Karpas-422 (cell line): ENCODE measurements at regions not wholly inside any gene's neighbourhood (a gene's known extent, or its start where the extent isn't known, plus 50 kb on each side); places are given as distances from the start of the nearest gene placed in this dataset.

Experiments
- DNase-seq: peaks from one replicate; pipeline ENCODE4 v3.0.0-alpha.2; 2015
- H2AFZ ChIP-seq: fragments of 200-600 bp; sonication (generic); 2 replicates; pipeline ENCODE4 v1.6.1; 2014; ENCODE audit warnings: antibody characterized with exemption, low read length, mixed read lengths
- H3K27ac ChIP-seq: fragments of 200-600 bp; sonication (generic); 2 replicates; pipeline ENCODE4 v1.5.1; 2014; ENCODE audit warnings: mild to moderate bottlenecking, low read length, moderate library complexity
- H3K27me3 ChIP-seq: fragments of 200-600 bp; sonication (generic); 2 replicates; pipeline ENCODE4 v1.6.1; 2014; ENCODE audit warnings: low read length, mixed read lengths
- H3K36me3 ChIP-seq: fragments of 200-600 bp; sonication (generic); 2 replicates; pipeline ENCODE4 v1.6.1; 2014; ENCODE audit warnings: low read length, mixed read lengths; ENCODE audit not compliant: insufficient read depth
- H3K4me1 ChIP-seq: fragments of 200-600 bp; sonication (generic); 2 replicates; pipeline ENCODE4 v1.6.1; 2014; ENCODE audit warnings: mild to moderate bottlenecking, low read length, mixed read lengths
- H3K4me2 ChIP-seq: fragments of 200-600 bp; sonication (generic); 2 replicates; pipeline ENCODE4 v1.6.1; 2014; ENCODE audit warnings: low read length, low read depth, mild to moderate bottlenecking; ENCODE audit not compliant: poor library complexity, severe bottlenecking
- H3K4me3 ChIP-seq: fragments of 200-600 bp; sonication (generic); 2 replicates; pipeline ENCODE4 v1.5.1; 2014; ENCODE audit warnings: mild to moderate bottlenecking, antibody characterized with exemption, low read length, mixed read lengths
- H3K79me2 ChIP-seq: fragments of 200-600 bp; sonication (generic); 2 replicates; pipeline ENCODE4 v1.6.1; 2014; ENCODE audit warnings: mild to moderate bottlenecking, low read length, mixed read lengths
- H3K9ac ChIP-seq: fragments of 200-600 bp; sonication (generic); 2 replicates; pipeline ENCODE4 v1.6.0; 2014; ENCODE audit warnings: low read length
- H3K9me2 ChIP-seq: fragments of 200-600 bp; sonication (generic), shearing (Covaris generic); replicated peaks from 2 replicates; pipeline ENCODE4 v1.6.0; 2014; ENCODE audit warnings: mild to moderate bottlenecking, low read length, moderate library complexity; ENCODE audit not compliant: insufficient read depth
- H3K9me3 ChIP-seq: fragments of 300-700, 200-600 bp; sonication (generic); 2 replicates; pipeline ENCODE4 v1.6.1; 2014; ENCODE audit warnings: low read length, mixed read lengths
- H4K20me1 ChIP-seq: fragments of 200-600 bp; sonication (generic); 2 replicates; pipeline ENCODE4 v1.6.1; 2014; ENCODE audit warnings: mild to moderate bottlenecking, antibody characterized with exemption, low read length, low read depth; ENCODE audit not compliant: insufficient read depth

DNA sequence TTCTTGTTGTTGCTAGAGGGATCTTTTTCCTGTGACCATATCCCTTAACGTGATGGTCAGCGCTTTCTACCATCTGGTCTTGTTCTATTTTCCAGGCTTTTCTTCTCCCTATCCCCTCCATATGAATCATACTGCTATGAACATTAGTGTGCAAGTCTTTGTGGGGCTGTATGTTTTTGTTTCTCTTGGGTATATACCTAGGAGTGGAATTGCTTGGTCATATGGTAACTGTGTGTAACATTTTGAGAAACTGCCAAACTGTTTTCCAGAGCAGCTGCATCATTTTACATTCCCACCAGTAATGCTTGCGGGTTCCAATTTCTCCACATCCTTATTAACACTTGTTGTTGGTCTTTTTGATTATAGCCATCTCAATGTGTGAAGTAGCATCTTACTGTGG, 121.4 kb downstream of the SPRY1 start:
- H3K9ac ChIP-seq, result no peak overlapping the region
- no peaks in the 10 kb centered on the region for H3K79me2 ChIP-seq
- no peaks in the 10 kb centered on the region for H3K4me1 ChIP-seq
- no peaks in the 10 kb centered on the region for H3K9me3 ChIP-seq
- no peaks in the 10 kb centered on the region for H3K27me3 ChIP-seq
- H3K4me2 ChIP-seq, result no peak overlapping the region
- no peaks in the 10 kb centered on the region for H3K9me2 ChIP-seq
- no peak for DNase-seq
- no peak overlapping the region for H2AFZ ChIP-seq
- no peak overlapping the region for H3K4me3 ChIP-seq
- no peaks in the 10 kb centered on the region for H3K36me3 ChIP-seq
- no peaks in the 10 kb centered on the region for H4K20me1 ChIP-seq
- H3K27ac ChIP-seq, result no peak overlapping the region

- H3K9me3 ChIP-seq, result no peaks in the 10 kb centered on the region
- no peaks in the 10 kb centered on the region for H3K27me3 ChIP-seq
- no peaks in the 10 kb centered on the region for H3K79me2 ChIP-seq
Measured at GRCh38 chr4:123520325-123520724, 123.7 kb downstream of the SPRY1 start.

DNA sequence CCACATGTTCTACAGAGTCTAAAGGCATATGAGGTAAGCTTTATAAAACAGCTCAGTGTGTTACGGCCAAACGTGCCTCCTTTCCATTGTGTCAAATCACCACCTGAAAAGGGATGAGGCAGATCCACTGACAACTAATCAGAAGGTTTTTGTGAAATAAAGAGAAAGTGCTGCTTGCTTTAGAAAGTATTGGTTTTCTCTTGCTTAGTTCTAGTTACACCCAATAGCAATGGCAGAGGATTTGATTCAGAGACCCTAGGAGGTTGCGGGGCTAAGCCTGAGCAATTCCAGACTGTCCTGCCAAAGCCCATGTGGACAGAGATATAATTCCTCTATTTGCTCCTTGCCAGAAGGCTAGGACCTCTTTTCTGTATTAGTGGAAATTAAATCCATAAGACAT, 125.5 kb downstream of the SPRY1 start:
- no peak for DNase-seq
- H2AFZ ChIP-seq, result no peak overlapping the region
- H3K79me2 ChIP-seq, result no peaks in the 10 kb centered on the region
- no peaks in the 10 kb centered on the region for H3K36me3 ChIP-seq
- H3K4me2 ChIP-seq, result no peak overlapping the region
- no peaks in the 10 kb centered on the region for H3K4me1 ChIP-seq
- H3K9me3 ChIP-seq, result no peaks in the 10 kb centered on the region
- H4K20me1 ChIP-seq, result no peaks in the 10 kb centered on the region
- no peak overlapping the region for H3K27ac ChIP-seq
- no peaks in the 10 kb centered on the region for H3K27me3 ChIP-seq
- H3K9ac ChIP-seq, result no peak overlapping the region
- H3K4me3 ChIP-seq, result no peak overlapping the region
- H3K9me2 ChIP-seq, result no peaks in the 10 kb centered on the region

More at GRCh38 chr4:123520325-123520724, 123.7 kb downstream of the SPRY1 start:
- Histone ChIP-seq H4K20me1 (no peaks in the 10 kb centered on the region), H3K4me1 (no peaks in the 10 kb centered on the region), H2AFZ (no peak overlapping the region), H3K36me3 (no peaks in the 10 kb centered on the region), H3K4me2 (no peak overlapping the region), H3K4me3 (no peak overlapping the region), H3K27ac (no peak overlapping the region), H3K9me2 (no peaks in the 10 kb centered on the region), H3K9ac (no peak overlapping the region)
- DNase-seq, result no peak

GRCh38 chr4:123522646-123523045, 126.1 kb downstream of the SPRY1 start:
- Histone ChIP-seq H3K9ac (no peak overlapping the region), H3K27ac (no peak overlapping the region), H3K9me2 (no peaks in the 10 kb centered on the region), H3K4me1 (no peaks in the 10 kb centered on the region), H2AFZ (no peak overlapping the region), H3K4me2 (no peak overlapping the region), H4K20me1 (no peaks in the 10 kb centered on the region), H3K4me3 (no peak overlapping the region), H3K79me2 (no peaks in the 10 kb centered on the region), H3K9me3 (no peaks in the 10 kb centered on the region), H3K36me3 (no peaks in the 10 kb centered on the region), H3K27me3 (no peaks in the 10 kb centered on the region)
- DNase-seq, result no peak

DNA sequence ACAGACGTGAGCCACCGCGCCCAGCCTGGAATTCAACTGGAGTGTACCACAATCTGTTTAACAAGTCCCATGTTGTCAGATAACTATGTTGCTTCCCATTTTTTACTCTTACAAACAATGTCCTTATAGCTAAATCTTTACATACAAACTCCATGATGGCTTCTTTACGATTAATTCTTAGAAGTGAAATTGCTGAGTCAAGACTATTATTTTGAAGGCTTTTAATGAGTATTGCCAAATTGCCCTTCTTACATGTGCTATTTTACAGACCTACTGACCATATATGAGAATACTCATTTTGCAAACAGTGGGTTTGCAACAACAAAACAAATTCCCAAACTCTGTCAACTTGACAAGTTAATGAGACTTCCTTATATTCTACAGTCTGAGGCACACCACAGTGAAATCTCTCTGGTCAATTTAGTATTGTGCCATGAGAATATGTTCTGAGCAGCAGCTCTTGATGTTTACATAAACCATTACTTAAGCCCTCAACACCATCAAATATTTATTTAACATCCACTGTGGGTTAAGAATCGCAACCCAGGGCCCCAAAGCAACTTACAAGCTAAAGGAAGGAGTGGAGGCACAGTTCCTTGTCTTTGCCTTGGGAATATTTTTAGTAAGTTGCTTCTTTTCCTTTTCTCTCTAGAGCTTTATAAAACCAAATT, 128.5 kb downstream of the SPRY1 start:
- no peak overlapping the region for H3K9ac ChIP-seq
- H4K20me1 ChIP-seq, result no peaks in the 10 kb centered on the region
- no peak for DNase-seq
- H3K9me3 ChIP-seq, result no peaks in the 10 kb centered on the region
- no peaks in the 10 kb centered on the region for H3K36me3 ChIP-seq
- H3K9me2 ChIP-seq, result no peaks in the 10 kb centered on the region
- no peak overlapping the region for H3K4me2 ChIP-seq
- H3K27ac ChIP-seq, result no peak overlapping the region
- H3K79me2 ChIP-seq, result no peaks in the 10 kb centered on the region
- no peaks in the 10 kb centered on the region for H3K4me1 ChIP-seq
- H3K27me3 ChIP-seq, result no peaks in the 10 kb centered on the region
- H3K4me3 ChIP-seq, result no peak overlapping the region
- H2AFZ ChIP-seq, result no peak overlapping the region

DNA sequence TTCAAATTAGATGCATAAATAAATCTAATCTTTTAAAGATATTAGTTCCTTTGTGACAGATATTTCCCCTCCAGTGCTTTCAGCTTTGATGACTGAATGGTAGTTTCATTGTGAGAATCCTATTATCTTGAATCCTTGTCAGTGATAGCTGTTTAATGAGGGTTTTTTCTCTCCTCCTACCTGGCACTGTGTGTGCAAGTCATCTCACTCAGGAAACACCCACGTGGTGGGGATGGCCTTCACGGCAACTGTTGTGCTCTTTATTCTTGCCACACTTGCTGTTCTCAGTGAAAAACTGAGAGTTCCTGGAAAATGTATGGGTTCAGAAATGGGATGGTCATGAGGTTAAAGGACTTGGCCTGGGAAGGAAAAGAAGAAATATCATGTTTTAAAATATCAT, 129.9 kb downstream of the SPRY1 start:
- H3K4me1 ChIP-seq, result no peaks in the 10 kb centered on the region
- no peak overlapping the region for H3K4me2 ChIP-seq
- no peak for DNase-seq
- H3K4me3 ChIP-seq, result no peak overlapping the region
- H3K36me3 ChIP-seq, result no peaks in the 10 kb centered on the region
- no peak overlapping the region for H3K9ac ChIP-seq
- no peak overlapping the region for H3K27ac ChIP-seq
- H3K9me2 ChIP-seq, result no peaks in the 10 kb centered on the region
- H3K79me2 ChIP-seq, result no peaks in the 10 kb centered on the region
- no peaks in the 10 kb centered on the region for H4K20me1 ChIP-seq
- H3K9me3 ChIP-seq, result no peaks in the 10 kb centered on the region
- H3K27me3 ChIP-seq, result no peaks in the 10 kb centered on the region
- H2AFZ ChIP-seq, result no peak overlapping the region

GRCh38 chr4:123528501-123529277, 132.1 kb downstream of the SPRY1 start:
- Histone ChIP-seq H3K4me2 (no peak overlapping the region), H4K20me1 (no peaks in the 10 kb centered on the region)

GRCh38 chr4:123529278-123529568, 132.6 kb downstream of the SPRY1 start:
- Histone ChIP-seq H3K9me3 (no peaks in the 10 kb centered on the region), H4K20me1 (no peaks in the 10 kb centered on the region), H3K79me2 (no peaks in the 10 kb centered on the region), H3K27ac (no peak overlapping the region), H3K36me3 (no peaks in the 10 kb centered on the region), H2AFZ (no peak overlapping the region), H3K9me2 (no peaks in the 10 kb centered on the region), H3K4me1 (no peaks in the 10 kb centered on the region), H3K4me3 (no peak overlapping the region), H3K4me2 (no peak overlapping the region), H3K9ac (no peak overlapping the region), H3K27me3 (no peaks in the 10 kb centered on the region)
- DNase-seq, result no peak

More at GRCh38 chr4:123528501-123529277, 132.1 kb downstream of the SPRY1 start:
- no peak for DNase-seq
- no peak overlapping the region for H3K9ac ChIP-seq
- no peaks in the 10 kb centered on the region for H3K4me1 ChIP-seq
- H3K4me3 ChIP-seq, result no peak overlapping the region
- H3K27me3 ChIP-seq, result no peaks in the 10 kb centered on the region
- H3K27ac ChIP-seq, result no peak overlapping the region
- no peaks in the 10 kb centered on the region for H3K36me3 ChIP-seq
- H3K9me3 ChIP-seq, result no peaks in the 10 kb centered on the region
- H3K79me2 ChIP-seq, result no peaks in the 10 kb centered on the region
- H3K9me2 ChIP-seq, result no peaks in the 10 kb centered on the region
- H2AFZ ChIP-seq, result no peak overlapping the region
